Transverse colon (tissue), 3 donors: ENCODE measurements at regions not wholly inside any gene's neighbourhood (a gene's known extent, or its start where the extent isn't known, plus 50 kb on each side); places are given as distances from the start of the nearest gene placed in this dataset.

ENCODE experiments used
- CTCF ChIP-seq, 5 experiments: fragments of 200-600 bp in 3 of 5; fragments of 450-650 bp in 2 of 5; sonication (generic) in 3 of 5; IDR thresholded peaks; 1 replicate in 2 of 5; 2 replicates in 3 of 5; pipeline ENCODE4 v1.5.1; 2016 to 2017; ENCODE audit warnings: antibody characterized with exemption in 5 of 5, inconsistent platforms in 3 of 5, mild to moderate bottlenecking in 2 of 5, moderate library complexity in 1 of 5
- EP300 ChIP-seq: sonication (generic); formaldehyde crosslinking; IDR thresholded peaks from one replicate; pipeline ENCODE4 v1.6.1; 2017; ENCODE audit warnings: antibody characterized with exemption, low read depth
- POLR2A ChIP-seq: fragments of 450-650 bp; IDR thresholded peaks from one replicate; pipeline ENCODE4 v1.6.1; 2016; ENCODE audit warnings: antibody characterized with exemption, mild to moderate bottlenecking, moderate library complexity

- TF ChIP-seq POLR2A (no peak), CTCF (IDR thresholded peaks at IDR 0.05) (no peak), EP300 (no peak)
Measured at GRCh38 chr3:31482493-31483200, 50.1 kb upstream of the STT3B start.
